Omental fat pad (tissue), 3 donors: ENCODE measurements at regions not wholly inside any gene's neighbourhood (a gene's known extent, or its start where the extent isn't known, plus 50 kb on each side); places are given as distances from the start of the nearest gene placed in this dataset.

Experiments
- ATAC-seq: fragments of 150-250 bp; one replicate; pipeline ENCODE4 v1.9.1; 2016; ENCODE audit warnings: mild to moderate bottlenecking, moderate library complexity; ENCODE audit not compliant: low FRiP score
- DNase-seq: peaks from one replicate; pipeline ENCODE4 v3.0.0-alpha.2; 2019; ENCODE audit warnings: low spot score
- TF ChIP-seq, protein P1 (sequence below), 3 donors: fragments of 450-650 bp; IDR thresholded peaks; one replicate each; pipeline ENCODE4 v1.5.1; 2016 to 2017; ENCODE audit warnings: antibody characterized with exemption in 3 of 3, mild to moderate bottlenecking in 3 of 3, moderate library complexity in 2 of 3

DNA sequence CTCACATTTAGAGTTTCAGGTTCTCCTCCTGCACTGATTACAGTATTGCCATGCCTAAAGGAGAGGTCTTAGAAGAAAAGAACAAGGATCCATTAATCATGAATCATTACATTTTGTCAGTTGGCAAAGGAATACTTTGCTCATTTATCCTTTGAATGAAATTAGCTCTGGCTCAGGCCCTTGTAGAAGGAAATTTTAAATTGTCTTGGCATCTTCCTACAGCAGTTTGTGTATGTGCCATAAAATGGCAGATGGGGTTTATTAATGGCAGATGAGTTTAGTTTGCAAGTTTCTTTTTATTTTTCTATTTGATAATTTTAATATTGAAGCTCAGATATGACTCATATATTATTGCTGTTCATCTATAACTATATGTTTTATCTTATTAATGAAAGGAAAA lies 181.2 kb upstream of the EPHA3 start:
- TF ChIP-seq, protein P1, sequence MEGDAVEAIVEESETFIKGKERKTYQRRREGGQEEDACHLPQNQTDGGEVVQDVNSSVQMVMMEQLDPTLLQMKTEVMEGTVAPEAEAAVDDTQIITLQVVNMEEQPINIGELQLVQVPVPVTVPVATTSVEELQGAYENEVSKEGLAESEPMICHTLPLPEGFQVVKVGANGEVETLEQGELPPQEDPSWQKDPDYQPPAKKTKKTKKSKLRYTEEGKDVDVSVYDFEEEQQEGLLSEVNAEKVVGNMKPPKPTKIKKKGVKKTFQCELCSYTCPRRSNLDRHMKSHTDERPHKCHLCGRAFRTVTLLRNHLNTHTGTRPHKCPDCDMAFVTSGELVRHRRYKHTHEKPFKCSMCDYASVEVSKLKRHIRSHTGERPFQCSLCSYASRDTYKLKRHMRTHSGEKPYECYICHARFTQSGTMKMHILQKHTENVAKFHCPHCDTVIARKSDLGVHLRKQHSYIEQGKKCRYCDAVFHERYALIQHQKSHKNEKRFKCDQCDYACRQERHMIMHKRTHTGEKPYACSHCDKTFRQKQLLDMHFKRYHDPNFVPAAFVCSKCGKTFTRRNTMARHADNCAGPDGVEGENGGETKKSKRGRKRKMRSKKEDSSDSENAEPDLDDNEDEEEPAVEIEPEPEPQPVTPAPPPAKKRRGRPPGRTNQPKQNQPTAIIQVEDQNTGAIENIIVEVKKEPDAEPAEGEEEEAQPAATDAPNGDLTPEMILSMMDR (IDR thresholded peaks at IDR 0.05): no peak
- ATAC-seq (no peak), DNase-seq (no peak)

DNA sequence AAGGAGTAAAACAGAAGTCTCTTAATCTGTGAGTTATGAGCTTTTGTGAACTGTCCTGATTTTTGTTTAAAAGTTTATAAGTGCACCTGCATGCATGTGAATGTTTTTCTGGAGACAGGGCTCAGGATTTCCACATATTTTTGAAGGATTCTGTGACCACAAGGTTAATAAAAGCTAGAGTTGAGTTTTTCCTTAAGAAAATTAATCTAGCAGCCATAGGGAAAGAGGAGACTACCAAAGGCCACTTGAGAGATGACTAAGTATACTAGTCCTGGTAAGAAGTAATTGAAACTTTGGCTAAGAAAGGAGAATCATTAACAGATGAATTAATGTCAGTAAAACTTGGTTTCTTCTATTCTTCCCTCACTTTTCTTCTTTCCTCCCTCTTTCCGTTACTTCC lies 176.8 kb upstream of the EPHA3 start:
- no peak for DNase-seq
- ATAC-seq: no peak
- TF ChIP-seq, protein P1 (IDR thresholded peaks at IDR 0.05): no peak

DNA sequence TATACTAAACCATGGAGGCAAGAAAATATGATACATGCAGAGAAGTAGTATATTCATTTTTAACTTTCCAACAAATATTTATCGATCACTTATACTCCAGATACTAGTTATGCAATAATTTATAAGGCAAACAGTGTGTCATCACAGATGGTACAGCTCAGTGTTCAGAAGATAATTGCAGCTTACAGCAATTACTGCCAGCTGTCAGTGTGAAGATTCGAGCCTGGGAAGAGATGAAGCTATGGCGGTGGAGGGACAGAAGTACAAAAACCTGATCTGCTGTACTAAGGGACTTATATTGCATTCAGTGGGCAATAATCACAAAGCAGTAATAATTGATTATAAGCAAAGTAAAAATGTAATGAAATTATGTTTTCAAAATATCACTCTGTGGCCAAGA lies 170.6 kb upstream of the EPHA3 start:
- TF ChIP-seq, protein P1 (IDR thresholded peaks at IDR 0.05): no peak
- no peak for DNase-seq
- no peak for ATAC-seq

DNA sequence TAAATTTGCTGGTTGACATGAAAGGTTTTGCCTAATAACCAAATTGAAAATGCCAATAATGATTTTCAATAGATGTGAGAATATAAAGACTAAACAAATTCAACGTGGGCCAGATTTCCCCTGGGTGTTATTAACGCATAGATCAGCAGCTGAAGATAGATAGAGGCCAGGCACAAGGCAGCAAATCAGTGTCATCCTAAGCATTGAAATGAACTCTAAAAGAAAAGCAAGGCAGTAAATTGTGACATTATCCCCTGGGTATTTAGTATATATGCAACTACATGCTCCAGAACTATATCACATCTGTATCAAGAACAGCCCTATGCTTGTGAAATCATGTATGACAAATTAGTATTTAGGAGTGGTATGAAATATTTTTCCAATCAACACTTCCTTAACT lies 167.1 kb upstream of the EPHA3 start:
- ATAC-seq (no peak), DNase-seq (no peak)
- TF ChIP-seq, protein P1 (IDR thresholded peaks at IDR 0.05): no peak

DNA sequence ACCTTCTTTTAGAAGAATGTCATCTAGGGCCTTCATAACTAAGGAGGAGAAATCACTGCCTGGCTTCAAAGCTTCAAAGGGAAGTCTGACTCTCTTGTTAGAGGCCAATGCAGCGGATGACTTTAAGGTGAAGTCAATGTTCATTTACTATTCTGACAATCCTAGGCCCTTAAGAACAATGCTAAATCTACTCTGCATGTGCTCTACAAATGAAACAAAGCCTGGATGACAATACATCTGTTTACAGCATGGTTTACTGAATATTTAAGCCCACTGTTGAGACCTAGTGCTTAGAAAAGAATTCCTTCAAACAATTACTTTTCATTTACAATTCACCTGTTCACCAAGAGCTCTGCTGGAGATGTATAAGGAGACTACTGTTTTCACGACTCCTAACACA lies 160.4 kb upstream of the EPHA3 start:
- DNase-seq: no peak
- TF ChIP-seq, protein P1 (IDR thresholded peaks at IDR 0.05): no peak
- ATAC-seq: no peak

DNA sequence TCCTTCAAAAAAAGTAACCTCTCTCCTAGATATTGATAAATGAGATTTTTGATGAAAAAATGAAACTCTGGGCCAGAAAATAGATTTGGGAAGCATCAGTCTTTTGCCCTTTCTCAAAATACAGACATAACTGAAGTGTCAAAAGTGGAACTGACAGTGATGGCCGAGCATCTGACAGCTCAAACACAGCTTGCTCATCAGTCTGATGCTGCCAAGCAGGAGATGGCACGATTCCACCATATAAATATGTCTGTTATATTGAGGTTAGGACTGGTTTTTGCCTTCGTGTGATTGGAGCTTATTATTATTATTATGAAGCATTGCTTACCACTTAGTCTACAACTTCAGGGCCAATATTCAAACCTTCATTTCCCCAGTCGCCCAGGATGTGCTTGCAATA lies 152.6 kb upstream of the EPHA3 start:
- TF ChIP-seq, protein P1 (IDR thresholded peaks at IDR 0.05): no peak

DNA sequence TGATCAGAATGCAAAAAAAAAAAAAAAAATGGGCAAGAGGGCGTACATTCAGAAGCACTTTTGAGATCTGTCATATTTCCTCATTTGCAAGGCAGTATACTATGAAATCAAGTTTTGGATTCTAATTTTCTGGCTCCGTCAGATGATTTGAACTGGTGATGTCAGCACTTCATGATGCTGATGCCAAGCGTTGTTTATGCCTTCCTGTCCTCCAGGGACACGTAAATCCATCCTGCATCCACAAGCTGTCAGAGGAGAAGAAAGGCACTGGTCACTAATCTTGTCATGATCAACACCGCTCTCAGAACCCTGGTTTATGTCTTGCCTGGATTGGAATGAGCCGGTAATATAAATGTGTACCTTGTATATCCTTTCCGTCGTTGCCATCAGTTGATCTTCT lies 152.1 kb upstream of the EPHA3 start:
- TF ChIP-seq, protein P1 (IDR thresholded peaks at IDR 0.05): no peak
- ATAC-seq (no peak), DNase-seq (no peak)

More for the DNA sequence above, 152.6 kb upstream of the EPHA3 start:
- DNase-seq: no peak
- ATAC-seq: no peak
